GM19455 (cell line): ENCODE measurements at regions not wholly inside any gene's neighbourhood (a gene's known extent, or its start where the extent isn't known, plus 50 kb on each side); places are given as distances from the start of the nearest gene placed in this dataset.

Experiments used
- ATAC-seq: cut with Tn5 transposase; IDR thresholded peaks from one replicate; pipeline ENCODE4 v1.9.1; 2021; ENCODE audit not compliant: unreplicated experiment

- ATAC-seq, result no peak
Observed at GRCh38 chr14:78071016-78071549, 99.1 kb upstream of the NRXN3 start.

GRCh38 chr14:78073028-78073427 is 97.1 kb upstream of the NRXN3 start:
- ATAC-seq, result no peak

GRCh38 chr14:78074561-78074960 is 95.6 kb upstream of the NRXN3 start:
- ATAC-seq, result no peak

GRCh38 chr14:78075033-78075432 is 95.1 kb upstream of the NRXN3 start:
- ATAC-seq, result no peak

GRCh38 chr14:78075555-78076277 is 94.5 kb upstream of the NRXN3 start:
- ATAC-seq, result no peak

GRCh38 chr14:78081245-78081644 is 88.9 kb upstream of the NRXN3 start:
- no peak for ATAC-seq

- ATAC-seq, result no peak
Observed at GRCh38 chr14:78083837-78084236, 86.3 kb upstream of the NRXN3 start.

- ATAC-seq, result no peak
Observed at GRCh38 chr14:78086342-78086741, 83.8 kb upstream of the NRXN3 start.

- no peak for ATAC-seq
Observed at GRCh38 chr14:78088916-78089315, 81.3 kb upstream of the NRXN3 start.

- no peak for ATAC-seq
Observed at GRCh38 chr14:78090864-78091263, 79.3 kb upstream of the NRXN3 start.

GRCh38 chr14:78091361-78091760 is 78.8 kb upstream of the NRXN3 start:
- ATAC-seq, result no peak

- ATAC-seq, result no peak
Observed at GRCh38 chr14:78092040-78092439, 78.1 kb upstream of the NRXN3 start.

GRCh38 chr14:78103271-78103670 is 66.9 kb upstream of the NRXN3 start:
- no peak for ATAC-seq

GRCh38 chr14:78104160-78104559 is 66.0 kb upstream of the NRXN3 start:
- ATAC-seq, result no peak

- ATAC-seq, result no peak
Observed at GRCh38 chr14:78104655-78105054, 65.5 kb upstream of the NRXN3 start.

GRCh38 chr14:78106381-78106780 is 63.8 kb upstream of the NRXN3 start:
- no peak for ATAC-seq

- ATAC-seq, result no peak
Observed at GRCh38 chr14:78107166-78107565, 63.0 kb upstream of the NRXN3 start.

- no peak for ATAC-seq
Observed at GRCh38 chr14:78119440-78119839, 50.7 kb upstream of the NRXN3 start.
